ENCODE measurements at regions not wholly inside any gene's neighbourhood (a gene's known extent, or its start where the extent isn't known, plus 50 kb on each side); places are given as distances from the start of the nearest gene placed in this dataset.
"Not testable (repeated sequence)": the region's sequence is repeated elsewhere in the genome, so short reads cannot be mapped to it uniquely, and the experiment has no call there.

DNA sequence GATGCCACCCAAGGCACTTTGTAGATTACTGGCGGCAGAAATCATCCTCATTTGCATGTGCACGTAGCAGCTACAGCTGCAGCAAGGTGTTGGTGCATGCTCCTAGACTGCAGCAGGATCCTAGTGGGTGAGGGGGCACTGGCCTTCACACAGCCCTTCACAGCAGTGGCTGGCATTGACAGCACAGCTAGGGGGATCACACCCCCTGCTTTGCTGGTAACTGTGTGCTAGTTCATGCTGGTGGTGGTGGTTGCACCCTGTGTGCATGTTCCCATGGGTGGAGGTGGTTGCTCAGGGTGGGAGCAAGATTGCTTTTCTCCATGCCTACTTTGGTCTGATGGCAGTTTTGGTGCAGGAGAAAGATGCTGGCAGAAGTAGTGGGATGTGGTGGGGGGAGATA, 1695.1 kb upstream of the CDH6 start:
- TF ChIP-seq, protein P1, sequence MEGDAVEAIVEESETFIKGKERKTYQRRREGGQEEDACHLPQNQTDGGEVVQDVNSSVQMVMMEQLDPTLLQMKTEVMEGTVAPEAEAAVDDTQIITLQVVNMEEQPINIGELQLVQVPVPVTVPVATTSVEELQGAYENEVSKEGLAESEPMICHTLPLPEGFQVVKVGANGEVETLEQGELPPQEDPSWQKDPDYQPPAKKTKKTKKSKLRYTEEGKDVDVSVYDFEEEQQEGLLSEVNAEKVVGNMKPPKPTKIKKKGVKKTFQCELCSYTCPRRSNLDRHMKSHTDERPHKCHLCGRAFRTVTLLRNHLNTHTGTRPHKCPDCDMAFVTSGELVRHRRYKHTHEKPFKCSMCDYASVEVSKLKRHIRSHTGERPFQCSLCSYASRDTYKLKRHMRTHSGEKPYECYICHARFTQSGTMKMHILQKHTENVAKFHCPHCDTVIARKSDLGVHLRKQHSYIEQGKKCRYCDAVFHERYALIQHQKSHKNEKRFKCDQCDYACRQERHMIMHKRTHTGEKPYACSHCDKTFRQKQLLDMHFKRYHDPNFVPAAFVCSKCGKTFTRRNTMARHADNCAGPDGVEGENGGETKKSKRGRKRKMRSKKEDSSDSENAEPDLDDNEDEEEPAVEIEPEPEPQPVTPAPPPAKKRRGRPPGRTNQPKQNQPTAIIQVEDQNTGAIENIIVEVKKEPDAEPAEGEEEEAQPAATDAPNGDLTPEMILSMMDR (IDR thresholded peaks at IDR 0.05): no peak
- Mint-ChIP-seq H3K36me3 (ENCODE audit: low read depth) (no peaks in the 10 kb centered on the region), H3K4me3 (no peak overlapping the region), H3K27me3 (ENCODE audit: insufficient read depth) (no peaks in the 10 kb centered on the region), H3K27ac (no peak overlapping the region), H3K4me1 (ENCODE audit: low read depth) (no peaks in the 10 kb centered on the region), H3K9me3 (peaks cover 62% of the 10 kb centered on the region)
- DNase-seq: no peak

DNA sequence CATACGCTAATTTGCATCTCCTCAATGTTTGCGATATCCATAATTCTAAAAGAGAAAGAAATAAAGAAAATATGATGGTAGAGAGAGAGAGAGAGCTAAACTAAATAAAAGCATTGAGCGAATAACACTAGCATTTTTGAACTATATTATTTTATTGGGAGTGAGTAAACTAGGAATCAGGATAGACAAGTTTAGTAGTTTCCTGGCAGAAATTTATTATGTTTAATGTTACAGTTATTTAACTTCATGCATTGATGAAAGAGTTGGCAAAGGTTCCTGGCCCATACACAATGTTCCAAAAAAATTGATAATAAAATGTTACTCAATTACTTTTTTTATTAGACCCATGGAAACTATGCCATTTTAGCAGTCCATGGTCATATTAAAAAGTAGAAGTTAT, 1708.2 kb upstream of the CDH6 start:
- Mint-ChIP-seq H3K4me1 (ENCODE audit: low read depth) (no peaks in the 10 kb centered on the region), H3K27me3 (ENCODE audit: insufficient read depth) (no peaks in the 10 kb centered on the region), H3K27ac (no peak overlapping the region), H3K9me3 (peaks cover 27% of the 10 kb centered on the region), H3K36me3 (ENCODE audit: low read depth) (no peaks in the 10 kb centered on the region; the same call in 1 of the 2 replicates), H3K4me3 (no peak overlapping the region)
- TF ChIP-seq, protein P1 (IDR thresholded peaks at IDR 0.05): no peak
- DNase-seq: no peak

DNA sequence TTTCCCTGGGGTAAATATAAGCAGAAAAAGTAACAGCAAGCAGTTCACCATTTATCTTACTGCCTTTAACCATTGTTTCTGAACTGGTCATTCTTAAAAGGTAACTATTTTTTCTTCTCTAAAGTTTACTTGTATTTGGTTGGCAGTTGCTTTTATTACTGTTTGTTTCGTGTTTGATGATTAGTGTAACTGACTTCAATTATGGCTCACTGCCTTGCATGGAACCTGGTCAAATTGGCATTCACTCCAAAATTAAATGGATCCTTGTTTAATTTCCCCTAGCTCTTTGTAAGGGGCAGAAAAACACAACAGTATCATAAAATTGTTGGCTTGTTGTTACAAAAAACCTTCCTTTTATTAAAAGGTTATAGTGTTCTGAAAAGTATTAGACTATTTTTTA, 1723.9 kb upstream of the CDH6 start:
- H3K27me3 Mint-ChIP-seq (ENCODE audit: insufficient read depth): no peaks in the 10 kb centered on the region
- peaks cover 42% of the 10 kb centered on the region for H3K9me3 Mint-ChIP-seq
- no peak for DNase-seq
- H3K4me1 Mint-ChIP-seq (ENCODE audit: low read depth): no peaks in the 10 kb centered on the region
- H3K27ac Mint-ChIP-seq: no peak overlapping the region
- 0 out of 2 replicates have a peak, but pooled peaks cover 7% of the 10 kb centered on the region for H3K36me3 Mint-ChIP-seq (ENCODE audit: low read depth)
- no peak overlapping the region for H3K4me3 Mint-ChIP-seq
- TF ChIP-seq, protein P1 (IDR thresholded peaks at IDR 0.05): no peak

DNA sequence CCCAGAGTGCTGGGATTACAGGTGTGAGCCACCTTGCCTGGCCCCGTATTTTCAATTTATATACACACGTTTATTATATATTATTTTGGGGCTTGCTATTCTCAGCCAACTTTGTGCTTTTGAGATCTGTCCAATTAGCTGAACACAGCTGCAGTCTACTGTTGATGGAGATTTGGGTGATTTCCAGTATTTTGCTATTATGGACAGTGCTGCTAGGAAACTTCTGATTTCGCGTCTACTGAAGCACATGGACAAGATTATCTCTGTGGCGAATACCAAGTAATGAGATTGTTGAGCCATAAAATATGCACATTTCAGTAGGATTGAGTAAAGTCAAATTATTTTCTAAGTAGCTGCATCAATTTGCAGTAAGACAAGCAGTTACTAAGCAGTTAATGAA, 1731.2 kb upstream of the CDH6 start:
- Mint-ChIP-seq H3K4me1 (ENCODE audit: low read depth) (no peaks in the 10 kb centered on the region), H3K27me3 (ENCODE audit: insufficient read depth) (no peaks in the 10 kb centered on the region), H3K4me3 (no peak overlapping the region), H3K9me3 (peaks cover 10% of the 10 kb centered on the region), H3K27ac (no peak overlapping the region), H3K36me3 (ENCODE audit: low read depth) (no peaks in the 10 kb centered on the region)
- no peak for DNase-seq
- TF ChIP-seq, protein P1 (IDR thresholded peaks at IDR 0.05): no peak

DNA sequence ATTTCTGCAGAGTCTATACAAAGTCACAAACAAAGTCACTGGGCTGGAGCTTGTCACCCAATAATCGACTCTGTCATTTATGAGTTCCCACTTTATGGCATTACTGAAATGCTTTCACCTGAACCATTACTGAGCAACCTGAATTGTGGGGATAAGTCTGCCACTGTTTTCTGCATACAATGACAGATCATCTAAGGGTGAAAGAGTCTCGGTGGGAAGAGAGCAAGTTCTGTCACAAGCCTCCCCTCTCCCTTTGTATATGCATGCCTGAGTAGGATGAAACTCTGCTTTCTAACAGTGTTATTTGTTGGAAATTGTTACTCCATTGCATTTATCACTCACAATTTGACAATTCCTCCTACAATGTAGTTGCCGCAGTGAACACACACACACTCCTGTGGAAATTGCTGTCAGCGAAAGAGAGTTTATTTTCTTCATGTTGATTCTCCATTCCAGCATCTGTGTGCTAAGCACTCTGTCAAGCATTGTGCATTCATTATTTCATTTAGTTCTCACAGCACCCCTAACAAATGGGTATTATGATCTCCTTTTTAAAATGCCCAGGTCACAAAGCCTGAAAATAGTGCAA, 1732.4 kb upstream of the CDH6 start:
- TF ChIP-seq, protein P1 (IDR thresholded peaks at IDR 0.05): no peak
- H3K4me1 Mint-ChIP-seq (ENCODE audit: low read depth): no peaks in the 10 kb centered on the region
- no peak overlapping the region for H3K27ac Mint-ChIP-seq
- H3K9me3 Mint-ChIP-seq: no peaks in the 10 kb centered on the region
- no peak for DNase-seq
- no peak overlapping the region for H3K4me3 Mint-ChIP-seq
- no peaks in the 10 kb centered on the region for H3K27me3 Mint-ChIP-seq (ENCODE audit: insufficient read depth)
- H3K36me3 Mint-ChIP-seq (ENCODE audit: low read depth): no peaks in the 10 kb centered on the region

DNA sequence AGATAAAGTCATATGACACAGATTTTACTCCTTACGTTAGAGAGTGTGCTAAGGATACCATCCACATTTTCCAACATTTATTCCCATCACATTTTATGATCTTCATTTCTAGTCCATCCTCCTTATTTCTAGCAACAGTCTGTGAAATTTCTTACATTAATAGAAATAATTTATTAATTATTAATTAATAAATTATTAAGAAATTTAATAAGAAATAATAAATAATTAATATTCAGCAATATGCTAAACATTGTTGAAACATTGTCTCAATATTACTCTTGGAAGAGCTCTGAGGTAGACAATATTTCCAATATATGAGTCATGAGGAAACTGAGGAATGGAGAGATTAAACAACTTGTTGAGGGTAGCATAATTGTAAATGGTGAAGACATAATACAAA, 1742.5 kb upstream of the CDH6 start:
- H3K27me3 Mint-ChIP-seq (ENCODE audit: insufficient read depth): not testable (repeated sequence)

More for the DNA sequence above, 1742.5 kb upstream of the CDH6 start:
- DNase-seq; H3K27ac Mint-ChIP-seq; H3K4me3 Mint-ChIP-seq; H3K4me1 Mint-ChIP-seq (ENCODE audit: low read depth); H3K36me3 Mint-ChIP-seq (ENCODE audit: low read depth); H3K9me3 Mint-ChIP-seq: not testable (repeated sequence)
